ENCODE measurements at regions not wholly inside any gene's neighbourhood (a gene's known extent, or its start where the extent isn't known, plus 50 kb on each side); places are given as distances from the start of the nearest gene placed in this dataset.

DNA sequence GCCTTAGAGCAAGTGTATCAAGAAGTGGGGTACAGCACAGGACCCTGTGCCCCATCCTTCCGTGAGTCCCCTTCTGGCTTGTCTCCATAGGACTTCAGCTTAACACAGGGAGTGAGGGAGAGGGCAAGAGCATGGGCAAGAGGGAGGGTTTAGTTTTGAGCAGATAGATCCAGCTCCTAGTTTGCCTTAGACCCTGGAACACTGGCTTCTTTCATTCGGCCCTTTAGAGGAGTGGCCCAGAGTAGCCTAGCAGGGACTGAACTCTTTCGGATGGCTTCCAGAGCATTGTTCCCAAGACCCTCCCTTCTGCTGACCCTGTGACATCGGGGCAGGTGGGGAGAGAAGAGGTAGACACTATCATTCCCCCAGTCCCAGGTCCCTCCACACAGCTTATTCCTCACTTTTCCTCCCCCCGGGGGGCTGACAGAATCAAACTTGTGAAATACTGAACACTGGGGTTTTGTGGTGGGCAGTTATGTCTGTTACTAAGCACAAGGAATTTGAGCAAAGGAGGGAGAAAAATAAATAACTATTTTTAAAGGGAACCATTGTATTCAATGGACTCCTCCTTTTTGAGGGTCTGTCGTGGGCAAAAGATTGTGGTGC is 289.6 kb upstream of the C2CD4B start:
- TF ChIP-seq POLR2A (IDR thresholded peaks at IDR 0.05; ENCODE audit: low read depth, low read length) (no peak), POLR2AphosphoS5 (IDR thresholded peaks at IDR 0.05; ENCODE audit: low read depth, low read length) (no peak), PAX5 (IDR thresholded peaks at IDR 0.05; ENCODE audit: insufficient read depth, low read length, severe bottlenecking) (no peak), POU2F2 (IDR thresholded peaks at IDR 0.05; ENCODE audit: low read depth, low read length) (no peak), TAF1 (IDR thresholded peaks at IDR 0.05; ENCODE audit: low read depth, low read length) (no peak), SPI1 (IDR thresholded peaks at IDR 0.05; ENCODE audit: low read depth, low read length) (no peak)
